ENCODE measurements at regions not wholly inside any gene's neighbourhood (a gene's known extent, or its start where the extent isn't known, plus 50 kb on each side); places are given as distances from the start of the nearest gene placed in this dataset.

DNA sequence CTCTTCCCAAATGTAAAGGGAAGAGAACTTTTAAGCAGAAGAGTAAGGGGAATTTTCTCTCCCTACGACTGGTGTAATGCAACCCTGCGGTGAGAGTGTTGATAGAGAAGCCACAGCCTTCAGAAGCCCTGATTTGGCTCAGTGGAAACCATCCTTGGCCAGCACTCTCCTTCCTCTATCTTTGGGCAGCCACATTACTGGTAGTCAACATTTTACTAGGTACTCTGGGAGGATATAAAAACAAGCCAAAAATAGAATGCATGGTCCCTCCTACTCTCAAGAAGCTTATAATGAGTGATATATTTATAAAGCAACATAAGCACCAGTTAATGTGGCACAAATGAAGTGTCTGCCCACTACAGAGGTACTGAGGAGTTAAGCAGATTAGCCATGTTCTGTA lies 201.8 kb upstream of the NCAM1 start:
- BruUV-seq (replicated peaks): no TSS peak
- Histone ChIP-seq H3K79me2 (ENCODE audit: control insufficient read depth, insufficient read depth, low read length) (no peaks in the 10 kb centered on the region), H3K4me2 (ENCODE audit: insufficient read depth, low read length) (no peak overlapping the region), H3K9ac (replicated peaks; ENCODE audit: extremely low read depth, insufficient read depth, low read length) (no peak overlapping the region), H3K9me1 (replicated peaks; ENCODE audit: control insufficient read depth, extremely low read depth, insufficient read depth, low read length) (no peaks in the 10 kb centered on the region), H2AFZ (ENCODE audit: low read depth, low read length) (no peak overlapping the region), H3K27me3 (ENCODE audit: control insufficient read depth in 2 of 2, insufficient read depth in 2 of 2, low read length in 2 of 2) (no peaks in the 10 kb centered on the region), H4K20me1 (replicated peaks; ENCODE audit: control insufficient read depth, extremely low read depth, insufficient read depth, low read length) (no peaks in the 10 kb centered on the region), H3K9me3 (replicated peaks; ENCODE audit: control insufficient read depth, insufficient read depth, low read length) (no peaks in the 10 kb centered on the region), H3K4me1 (ENCODE audit: control insufficient read depth, extremely low read depth, insufficient read depth, low read length) (no peaks in the 10 kb centered on the region), H3K27ac (ENCODE audit: insufficient read depth, low read depth, low read length) (no peak overlapping the region), H3K4me3 (replicated peaks in 1 of 3; ENCODE audit: insufficient read depth in 1 of 3, low read depth in 1 of 3, low read length in 3 of 3) (no peak overlapping the region), H3K36me3 (ENCODE audit: control insufficient read depth in 2 of 2, extremely low read depth in 1 of 2, insufficient read depth in 2 of 2, low read length in 2 of 2) (no peaks in the 10 kb centered on the region)
- intact Hi-C loops (cut with micrococcal nuclease) (no loop called here), dilution Hi-C loops (cut with MboI; ENCODE audit: extremely low pct_ligation_motif_present, low sequenced_read_pairs) (no loop called here)
- no peak for FAIRE-seq
- DNase-seq (ENCODE audit: low read depth, low spot score): no peak
- TF ChIP-seq GATA2 (IDR thresholded peaks at IDR 0.05; ENCODE audit: insufficient read depth, insufficient read length, low read depth, low read length) (no peak), JUN (IDR thresholded peaks at IDR 0.05; ENCODE audit: borderline replicate concordance, insufficient read depth, insufficient read length, low read depth) (no peak), POLR2A (IDR thresholded peaks at IDR 0.05; ENCODE audit: low read depth, low read length) (no peak), EZH2 (IDR thresholded peaks at IDR 0.05; ENCODE audit: borderline replicate concordance, low read depth, low read length, severe bottlenecking) (no peak), MYC (IDR thresholded peaks at IDR 0.05; ENCODE audit: low read depth, low read length) (no peak), POLR2AphosphoS5 (IDR thresholded peaks at IDR 0.05; ENCODE audit: insufficient read depth, low read depth, low read length) (no peak), FOS (IDR thresholded peaks at IDR 0.05; ENCODE audit: borderline replicate concordance, insufficient read depth, low read length) (no peak)
- TF ChIP-seq, protein P1, sequence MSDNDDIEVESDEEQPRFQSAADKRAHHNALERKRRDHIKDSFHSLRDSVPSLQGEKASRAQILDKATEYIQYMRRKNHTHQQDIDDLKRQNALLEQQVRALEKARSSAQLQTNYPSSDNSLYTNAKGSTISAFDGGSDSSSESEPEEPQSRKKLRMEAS (IDR thresholded peaks at IDR 0.05; ENCODE audit: insufficient read depth, insufficient read length): no peak
- TF ChIP-seq, protein P2, sequence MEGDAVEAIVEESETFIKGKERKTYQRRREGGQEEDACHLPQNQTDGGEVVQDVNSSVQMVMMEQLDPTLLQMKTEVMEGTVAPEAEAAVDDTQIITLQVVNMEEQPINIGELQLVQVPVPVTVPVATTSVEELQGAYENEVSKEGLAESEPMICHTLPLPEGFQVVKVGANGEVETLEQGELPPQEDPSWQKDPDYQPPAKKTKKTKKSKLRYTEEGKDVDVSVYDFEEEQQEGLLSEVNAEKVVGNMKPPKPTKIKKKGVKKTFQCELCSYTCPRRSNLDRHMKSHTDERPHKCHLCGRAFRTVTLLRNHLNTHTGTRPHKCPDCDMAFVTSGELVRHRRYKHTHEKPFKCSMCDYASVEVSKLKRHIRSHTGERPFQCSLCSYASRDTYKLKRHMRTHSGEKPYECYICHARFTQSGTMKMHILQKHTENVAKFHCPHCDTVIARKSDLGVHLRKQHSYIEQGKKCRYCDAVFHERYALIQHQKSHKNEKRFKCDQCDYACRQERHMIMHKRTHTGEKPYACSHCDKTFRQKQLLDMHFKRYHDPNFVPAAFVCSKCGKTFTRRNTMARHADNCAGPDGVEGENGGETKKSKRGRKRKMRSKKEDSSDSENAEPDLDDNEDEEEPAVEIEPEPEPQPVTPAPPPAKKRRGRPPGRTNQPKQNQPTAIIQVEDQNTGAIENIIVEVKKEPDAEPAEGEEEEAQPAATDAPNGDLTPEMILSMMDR (IDR thresholded peaks at IDR 0.05; ENCODE audit: extremely low read depth in 1 of 2, insufficient read depth in 1 of 2, low read depth in 1 of 2, low read length in 2 of 2): no peak
- ChIA-PET CTCF (no interaction called here), POLR2A (no interaction called here)
